ENCODE measurements at regions not wholly inside any gene's neighbourhood (a gene's known extent, or its start where the extent isn't known, plus 50 kb on each side); places are given as distances from the start of the nearest gene placed in this dataset.

- DNase-seq (ENCODE audit: low spot score in 2 of 2) (peak in 1 of 2 donors; percentile 12), ATAC-seq (peak; percentile 48)
- Mint-ChIP-seq H3K36me3 (no peaks in the 10 kb centered on the region), H3K9me3 (peaks cover 3% of the 10 kb centered on the region), H3K27ac (no peak overlapping the region), H3K4me1 (no peaks in the 10 kb centered on the region), H3K4me3 (no peak overlapping the region)
Measured at GRCh38 chr10:118488710-118489497, 106.5 kb downstream of the PRLHR start.

GRCh38 chr10:118485641-118486040 is 109.8 kb downstream of the PRLHR start:
- ATAC-seq (no peak), DNase-seq (ENCODE audit: low spot score in 2 of 2) (peak in 1 of 2 donors; percentile 12)
- peaks cover 3% of the 10 kb centered on the region for H3K9me3 Mint-ChIP-seq
- H3K4me1 Mint-ChIP-seq: no peaks in the 10 kb centered on the region
- H3K4me3 Mint-ChIP-seq: no peak overlapping the region
- no peaks in the 10 kb centered on the region for H3K36me3 Mint-ChIP-seq
- H3K27ac Mint-ChIP-seq: no peak overlapping the region

- peaks cover 5% of the 10 kb centered on the region for H3K9me3 Mint-ChIP-seq
- no peak for DNase-seq (ENCODE audit: low spot score in 2 of 2)
- no peak for ATAC-seq
Measured at GRCh38 chr10:118484152-118484871, 111.1 kb downstream of the PRLHR start.

GRCh38 chr10:118483496-118483895 is 112.0 kb downstream of the PRLHR start:
- no peak overlapping the region for H3K27ac Mint-ChIP-seq
- ATAC-seq (peak; percentile 13), DNase-seq (ENCODE audit: low spot score in 2 of 2) (no peak)
- no peaks in the 10 kb centered on the region for H3K36me3 Mint-ChIP-seq
- H3K9me3 Mint-ChIP-seq: peaks cover 5% of the 10 kb centered on the region
- no peak overlapping the region for H3K4me3 Mint-ChIP-seq
- no peaks in the 10 kb centered on the region for H3K4me1 Mint-ChIP-seq

More at GRCh38 chr10:118484152-118484871, 111.1 kb downstream of the PRLHR start:
- no peaks in the 10 kb centered on the region for H3K36me3 Mint-ChIP-seq
- H3K27ac Mint-ChIP-seq: no peak overlapping the region
- no peaks in the 10 kb centered on the region for H3K4me1 Mint-ChIP-seq
- no peak overlapping the region for H3K4me3 Mint-ChIP-seq

GRCh38 chr10:118482393-118483331 is 112.8 kb downstream of the PRLHR start:
- Mint-ChIP-seq H3K4me3 (no peak overlapping the region), H3K27ac (no peak overlapping the region), H3K36me3 (no peaks in the 10 kb centered on the region), H3K4me1 (no peaks in the 10 kb centered on the region), H3K9me3 (peaks cover 5% of the 10 kb centered on the region)
- no peak for DNase-seq (ENCODE audit: low spot score in 2 of 2)
- ATAC-seq: no peak

- Mint-ChIP-seq H3K9me3 (peaks cover 5% of the 10 kb centered on the region), H3K36me3 (no peaks in the 10 kb centered on the region), H3K4me3 (no peak overlapping the region), H3K27ac (no peak overlapping the region), H3K4me1 (no peaks in the 10 kb centered on the region)
- ATAC-seq (no peak), DNase-seq (ENCODE audit: low spot score in 2 of 2) (no peak)
Measured at GRCh38 chr10:118481871-118482270, 113.6 kb downstream of the PRLHR start.

GRCh38 chr10:118475214-118475613 is 120.2 kb downstream of the PRLHR start:
- Mint-ChIP-seq H3K9me3 (peaks cover 3% of the 10 kb centered on the region), H3K4me3 (no peak overlapping the region), H3K36me3 (no peaks in the 10 kb centered on the region), H3K4me1 (no peaks in the 10 kb centered on the region), H3K27ac (no peak overlapping the region)
- ATAC-seq (no peak), DNase-seq (ENCODE audit: low spot score in 2 of 2) (no peak)

- DNase-seq (ENCODE audit: low spot score in 2 of 2) (no peak), ATAC-seq (no peak)
- Mint-ChIP-seq H3K9me3 (no peaks in the 10 kb centered on the region), H3K36me3 (no peaks in the 10 kb centered on the region), H3K4me3 (no peak overlapping the region), H3K27ac (no peak overlapping the region), H3K4me1 (no peaks in the 10 kb centered on the region)
Measured at GRCh38 chr10:118474111-118474510, 121.3 kb downstream of the PRLHR start.

- DNase-seq (ENCODE audit: low spot score in 2 of 2) (no peak), ATAC-seq (no peak)
- no peaks in the 10 kb centered on the region for H3K4me1 Mint-ChIP-seq
- H3K4me3 Mint-ChIP-seq: no peak overlapping the region
- H3K9me3 Mint-ChIP-seq: no peaks in the 10 kb centered on the region
- H3K36me3 Mint-ChIP-seq: no peaks in the 10 kb centered on the region
- H3K27ac Mint-ChIP-seq: no peak overlapping the region
Measured at GRCh38 chr10:118473305-118473960, 122.0 kb downstream of the PRLHR start.

- H3K4me1 Mint-ChIP-seq: no peaks in the 10 kb centered on the region
- ATAC-seq (no peak), DNase-seq (ENCODE audit: low spot score in 2 of 2) (no peak)
Measured at GRCh38 chr10:118472415-118473304, 122.8 kb downstream of the PRLHR start.

GRCh38 chr10:118471863-118472262 is 123.6 kb downstream of the PRLHR start:
- Mint-ChIP-seq H3K4me1 (no peaks in the 10 kb centered on the region), H3K4me3 (no peak overlapping the region), H3K9me3 (no peaks in the 10 kb centered on the region), H3K36me3 (no peaks in the 10 kb centered on the region), H3K27ac (no peak overlapping the region)
- DNase-seq (ENCODE audit: low spot score in 2 of 2): no peak
- no peak for ATAC-seq

More at GRCh38 chr10:118472415-118473304, 122.8 kb downstream of the PRLHR start:
- Mint-ChIP-seq H3K27ac (no peak overlapping the region), H3K9me3 (no peaks in the 10 kb centered on the region), H3K4me3 (no peak overlapping the region), H3K36me3 (no peaks in the 10 kb centered on the region)

GRCh38 chr10:118470470-118470869 is 125.0 kb downstream of the PRLHR start:
- H3K36me3 Mint-ChIP-seq: no peaks in the 10 kb centered on the region
- no peaks in the 10 kb centered on the region for H3K9me3 Mint-ChIP-seq
- H3K4me1 Mint-ChIP-seq: no peaks in the 10 kb centered on the region
- no peak for DNase-seq (ENCODE audit: low spot score in 2 of 2)
- H3K27ac Mint-ChIP-seq: no peak overlapping the region
- H3K4me3 Mint-ChIP-seq: no peak overlapping the region
- no peak for ATAC-seq

GRCh38 chr10:118467200-118467599 is 125.1 kb upstream of the FAM204A start:
- Mint-ChIP-seq H3K27ac (no peak overlapping the region), H3K4me3 (no peak overlapping the region), H3K4me1 (no peaks in the 10 kb centered on the region), H3K9me3 (no peaks in the 10 kb centered on the region), H3K36me3 (no peaks in the 10 kb centered on the region)
- ATAC-seq (no peak), DNase-seq (ENCODE audit: low spot score in 2 of 2) (no peak)

GRCh38 chr10:118465300-118465874 is 123.3 kb upstream of the FAM204A start:
- no peaks in the 10 kb centered on the region for H3K36me3 Mint-ChIP-seq
- no peak overlapping the region for H3K27ac Mint-ChIP-seq
- no peak for DNase-seq (ENCODE audit: low spot score in 2 of 2)
- H3K4me1 Mint-ChIP-seq: no peaks in the 10 kb centered on the region
- no peak overlapping the region for H3K4me3 Mint-ChIP-seq
- H3K9me3 Mint-ChIP-seq: no peaks in the 10 kb centered on the region
- ATAC-seq: no peak
